Activated naive CD4-positive, alpha-beta T cell treated with anti-CD3 and anti-CD28 coated beads, Interleukin-2, amount 50 U/mL, for 24 hours (primary cell): ENCODE measurements at regions not wholly inside any gene's neighbourhood (a gene's known extent, or its start where the extent isn't known, plus 50 kb on each side); places are given as distances from the start of the nearest gene placed in this dataset.

Source experiments
- H3K27ac Mint-ChIP-seq: one replicate; pipeline ENCODE4 v1.8.0; 2021; ENCODE audit warnings: mild to moderate bottlenecking, mixed read lengths
- H3K27me3 Mint-ChIP-seq: one replicate; pipeline ENCODE4 v1.8.0; 2021; ENCODE audit warnings: mixed read lengths
- H3K36me3 Mint-ChIP-seq: one replicate; pipeline ENCODE4 v1.8.0; 2021; ENCODE audit warnings: mixed read lengths
- H3K4me1 Mint-ChIP-seq: one replicate; pipeline ENCODE4 v1.8.0; 2021; ENCODE audit warnings: mixed read lengths
- H3K4me3 Mint-ChIP-seq: one replicate; pipeline ENCODE4 v1.8.0; 2021; ENCODE audit warnings: mild to moderate bottlenecking, mixed read lengths
- H3K9me3 Mint-ChIP-seq: one replicate; pipeline ENCODE4 v1.8.0; 2021; ENCODE audit warnings: mixed read lengths

DNA sequence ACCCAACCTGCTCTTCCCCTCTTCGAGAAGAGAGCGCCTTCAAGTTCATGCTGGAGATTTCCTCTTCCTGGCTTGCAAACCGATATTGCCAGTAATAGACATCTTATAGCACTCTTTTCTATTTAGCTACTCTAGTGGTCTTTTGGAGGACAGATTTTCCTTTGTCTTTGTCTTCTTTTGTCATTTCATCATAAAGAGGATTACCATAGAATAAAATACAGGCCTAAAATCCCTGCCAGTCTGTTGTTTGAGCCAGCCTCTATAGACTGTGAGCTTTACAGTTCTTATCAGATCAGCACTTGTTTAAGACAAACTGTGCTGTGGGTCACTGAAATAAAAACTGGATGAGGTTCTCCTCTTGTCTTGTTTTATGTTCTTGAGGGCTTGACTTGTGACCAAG lies 802.8 kb downstream of the NR2F1-AS1 start:
- Mint-ChIP-seq H3K27me3 (no peaks in the 10 kb centered on the region), H3K27ac (no peak overlapping the region), H3K9me3 (peaks cover 5% of the 10 kb centered on the region), H3K4me1 (no peaks in the 10 kb centered on the region), H3K4me3 (no peak overlapping the region), H3K36me3 (no peaks in the 10 kb centered on the region)

DNA sequence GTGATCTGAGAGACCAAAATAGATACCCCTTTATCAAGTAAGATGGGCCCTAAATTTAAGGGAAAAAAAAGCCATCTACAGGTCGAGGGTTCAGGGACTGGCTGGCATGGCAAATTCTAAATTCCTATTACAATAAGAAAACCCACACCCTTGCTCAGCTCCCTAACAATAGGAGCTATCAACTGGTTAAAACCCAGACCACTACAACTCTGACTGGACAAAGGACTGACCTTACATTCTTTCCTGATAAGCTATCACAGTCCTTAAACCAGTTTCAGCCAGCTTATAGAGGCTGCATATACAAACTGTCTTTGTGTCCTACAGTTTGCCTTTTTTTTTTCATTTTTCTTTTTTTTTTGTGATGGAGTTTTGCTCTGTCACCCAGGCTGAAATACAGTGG lies 803.6 kb downstream of the NR2F1-AS1 start:
- no peaks in the 10 kb centered on the region for H3K36me3 Mint-ChIP-seq
- no peak overlapping the region for H3K4me3 Mint-ChIP-seq
- no peaks in the 10 kb centered on the region for H3K4me1 Mint-ChIP-seq
- no peak overlapping the region for H3K27ac Mint-ChIP-seq
- peaks cover 5% of the 10 kb centered on the region for H3K9me3 Mint-ChIP-seq
- no peaks in the 10 kb centered on the region for H3K27me3 Mint-ChIP-seq

DNA sequence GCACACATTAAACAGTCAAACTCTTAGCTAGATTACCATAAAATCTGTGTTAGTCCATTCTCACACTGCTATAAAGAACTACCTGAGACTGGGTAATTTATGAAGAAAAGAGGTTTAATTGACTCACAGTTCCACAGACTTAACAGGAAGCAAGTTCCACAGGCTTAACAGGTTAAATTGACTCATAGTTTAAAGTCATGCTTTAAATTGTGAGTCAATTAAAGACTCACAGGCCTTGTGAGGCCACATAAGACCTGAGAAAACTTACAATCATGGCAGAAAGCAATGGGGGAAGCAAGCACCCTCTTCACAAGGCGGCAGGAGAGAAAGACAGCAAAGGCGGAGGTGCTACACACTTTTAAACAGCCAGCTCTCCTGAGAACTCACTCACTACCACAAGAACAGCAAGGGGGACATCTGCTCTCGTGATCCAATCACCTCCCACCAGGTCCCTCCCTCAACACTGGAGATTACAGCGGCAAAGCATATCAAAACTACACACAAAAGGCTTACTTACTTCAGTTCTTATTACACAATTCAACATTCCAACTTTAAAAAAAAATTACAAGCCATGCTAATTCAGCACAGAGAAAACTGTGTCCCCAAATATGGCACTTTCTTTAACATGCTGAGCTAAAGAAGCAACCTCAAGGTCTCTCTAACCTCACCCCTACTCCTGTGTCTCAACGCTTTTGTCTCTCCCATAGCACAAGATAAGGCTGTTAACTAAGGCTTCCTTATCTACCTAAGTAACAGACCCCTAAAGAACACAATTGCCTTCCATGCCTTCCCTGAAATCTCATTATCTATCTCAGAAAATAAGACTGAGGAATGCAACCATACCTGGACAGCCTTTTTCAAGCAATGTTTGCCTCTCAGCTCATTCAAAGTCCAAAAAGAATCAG lies 805.1 kb downstream of the NR2F1-AS1 start:
- H3K9me3 Mint-ChIP-seq = peaks cover 5% of the 10 kb centered on the region
- no peaks in the 10 kb centered on the region for H3K36me3 Mint-ChIP-seq
- no peaks in the 10 kb centered on the region for H3K4me1 Mint-ChIP-seq
- no peaks in the 10 kb centered on the region for H3K27me3 Mint-ChIP-seq
- no peak overlapping the region for H3K4me3 Mint-ChIP-seq
- no peak overlapping the region for H3K27ac Mint-ChIP-seq

GRCh38 chr5:92769978-92770377 lies 811.0 kb downstream of the NR2F1-AS1 start:
- no peaks in the 10 kb centered on the region for H3K4me1 Mint-ChIP-seq
- H3K36me3 Mint-ChIP-seq = no peaks in the 10 kb centered on the region
- no peak overlapping the region for H3K4me3 Mint-ChIP-seq
- no peaks in the 10 kb centered on the region for H3K9me3 Mint-ChIP-seq
- no peak overlapping the region for H3K27ac Mint-ChIP-seq
- H3K27me3 Mint-ChIP-seq = no peaks in the 10 kb centered on the region

GRCh38 chr5:92761585-92761984 lies 819.4 kb downstream of the NR2F1-AS1 start:
- Mint-ChIP-seq H3K36me3 (no peaks in the 10 kb centered on the region), H3K9me3 (no peaks in the 10 kb centered on the region), H3K4me1 (no peaks in the 10 kb centered on the region), H3K27ac (no peak overlapping the region), H3K27me3 (no peaks in the 10 kb centered on the region), H3K4me3 (no peak overlapping the region)

GRCh38 chr5:92760550-92760949 lies 820.5 kb downstream of the NR2F1-AS1 start:
- Mint-ChIP-seq H3K27me3 (no peaks in the 10 kb centered on the region), H3K9me3 (no peaks in the 10 kb centered on the region), H3K4me3 (no peak overlapping the region), H3K4me1 (no peaks in the 10 kb centered on the region), H3K27ac (no peak overlapping the region), H3K36me3 (no peaks in the 10 kb centered on the region)

GRCh38 chr5:92758552-92758951 lies 822.5 kb downstream of the NR2F1-AS1 start:
- Mint-ChIP-seq H3K9me3 (peaks cover 4% of the 10 kb centered on the region), H3K4me3 (no peak overlapping the region), H3K4me1 (no peaks in the 10 kb centered on the region), H3K36me3 (no peaks in the 10 kb centered on the region), H3K27me3 (no peaks in the 10 kb centered on the region), H3K27ac (no peak overlapping the region)

- Mint-ChIP-seq H3K9me3 (peaks cover 2% of the 10 kb centered on the region), H3K27ac (no peak overlapping the region), H3K4me1 (no peaks in the 10 kb centered on the region), H3K4me3 (no peak overlapping the region), H3K36me3 (no peaks in the 10 kb centered on the region), H3K27me3 (no peaks in the 10 kb centered on the region)
Measured at GRCh38 chr5:92749943-92750342, 831.1 kb downstream of the NR2F1-AS1 start.

DNA sequence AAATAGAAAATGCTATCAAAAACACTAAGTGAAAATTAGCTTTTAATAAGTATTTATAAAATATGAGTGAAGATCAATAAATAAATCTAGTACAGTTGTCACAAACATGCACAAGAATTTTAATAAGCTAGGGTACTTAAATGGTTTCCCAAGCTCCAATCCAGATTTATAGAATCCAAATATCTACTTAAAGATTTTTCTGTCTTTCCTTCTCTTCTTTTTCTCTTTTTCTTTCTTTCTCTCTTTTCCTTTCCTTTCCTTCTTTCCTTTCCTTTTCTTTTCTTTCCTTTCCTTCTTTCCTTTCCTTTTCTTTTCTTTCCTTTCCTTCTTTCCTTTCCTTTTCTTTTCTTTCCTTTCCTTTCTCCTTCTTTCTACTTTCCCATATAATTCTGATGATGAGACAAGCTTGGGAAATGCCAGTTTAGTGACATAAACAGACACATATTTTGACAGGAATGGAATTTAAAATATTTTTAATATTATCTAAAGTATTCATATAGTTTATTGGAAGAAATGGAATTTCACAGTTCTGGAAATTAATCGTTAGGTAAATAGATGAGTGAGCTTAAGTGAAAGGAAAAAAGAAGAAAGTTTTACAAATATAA lies 832.8 kb downstream of the NR2F1-AS1 start:
- Mint-ChIP-seq H3K9me3 (no peaks in the 10 kb centered on the region), H3K27ac (no peak overlapping the region), H3K4me1 (no peaks in the 10 kb centered on the region), H3K36me3 (no peaks in the 10 kb centered on the region), H3K4me3 (no peak overlapping the region), H3K27me3 (no peaks in the 10 kb centered on the region)

DNA sequence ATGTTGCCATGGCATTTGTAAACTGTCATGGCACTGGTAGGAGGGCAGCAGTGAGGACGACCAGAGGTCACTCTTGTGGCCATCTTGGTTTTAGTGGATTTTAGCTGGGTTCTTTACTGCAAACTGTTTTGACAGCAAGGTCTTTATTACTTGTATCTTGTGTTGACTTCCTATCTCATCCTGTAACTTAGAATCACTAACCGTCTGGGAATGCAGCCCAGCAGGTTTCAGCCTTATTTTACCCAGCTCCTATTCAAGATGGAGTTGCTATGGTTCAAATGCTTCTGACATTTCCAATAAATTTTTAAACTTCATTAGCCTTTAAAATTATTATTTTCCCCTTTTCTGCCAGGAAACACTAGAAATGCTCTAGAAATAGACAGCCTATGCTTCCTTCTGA lies 839.1 kb downstream of the NR2F1-AS1 start:
- Mint-ChIP-seq H3K27ac (no peak overlapping the region), H3K9me3 (peaks cover 4% of the 10 kb centered on the region), H3K27me3 (no peaks in the 10 kb centered on the region), H3K4me3 (no peak overlapping the region), H3K4me1 (no peaks in the 10 kb centered on the region), H3K36me3 (no peaks in the 10 kb centered on the region)

- H3K9me3 Mint-ChIP-seq = peaks cover 4% of the 10 kb centered on the region
- no peaks in the 10 kb centered on the region for H3K36me3 Mint-ChIP-seq
- H3K4me1 Mint-ChIP-seq = no peaks in the 10 kb centered on the region
- H3K27me3 Mint-ChIP-seq = no peaks in the 10 kb centered on the region
- no peak overlapping the region for H3K4me3 Mint-ChIP-seq
- no peak overlapping the region for H3K27ac Mint-ChIP-seq
Measured at GRCh38 chr5:92734211-92734940, 846.6 kb downstream of the NR2F1-AS1 start.

DNA sequence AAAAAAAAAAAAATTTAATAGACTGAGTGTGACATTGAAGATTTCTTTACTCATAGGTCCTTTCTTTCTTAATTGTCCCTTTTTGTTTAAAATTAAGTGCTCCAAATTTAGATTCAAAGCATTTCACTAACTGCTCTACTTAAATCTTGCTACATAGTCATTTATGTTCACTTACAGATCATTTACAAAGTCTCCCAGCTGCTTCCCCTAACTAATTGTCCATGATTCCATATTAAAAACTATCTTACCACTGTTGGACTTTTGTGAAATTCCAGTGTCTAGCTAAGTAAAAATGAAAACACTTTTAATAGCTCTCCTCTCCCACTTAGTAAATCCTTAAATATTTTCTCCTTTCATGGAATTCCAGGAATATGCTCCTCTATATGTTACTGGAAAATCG lies 850.5 kb downstream of the NR2F1-AS1 start:
- Mint-ChIP-seq H3K4me3 (no peak overlapping the region), H3K9me3 (no peaks in the 10 kb centered on the region), H3K36me3 (no peaks in the 10 kb centered on the region), H3K27ac (no peak overlapping the region), H3K4me1 (no peaks in the 10 kb centered on the region), H3K27me3 (no peaks in the 10 kb centered on the region)

DNA sequence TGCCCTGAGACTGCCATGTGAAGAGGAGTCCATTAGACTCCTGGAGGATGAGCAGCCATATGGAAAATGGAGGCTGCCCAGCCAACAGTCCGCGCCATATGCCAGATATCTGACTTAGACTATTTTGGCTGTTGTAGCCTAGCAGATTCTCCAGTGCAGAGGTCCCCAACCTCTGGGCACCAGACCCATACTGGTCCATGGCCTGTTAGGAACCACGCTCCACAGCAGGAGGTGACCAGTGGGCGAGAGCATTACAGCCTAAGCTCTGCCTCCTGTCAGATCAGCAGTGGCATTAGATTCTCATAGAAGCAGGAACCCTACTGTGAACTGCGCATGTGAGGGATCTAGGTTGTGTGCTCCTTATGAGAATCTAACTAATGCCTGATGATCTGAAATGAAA lies 851.9 kb downstream of the NR2F1-AS1 start:
- Mint-ChIP-seq H3K4me3 (no peak overlapping the region), H3K9me3 (peaks cover 6% of the 10 kb centered on the region), H3K27me3 (no peaks in the 10 kb centered on the region), H3K27ac (no peak overlapping the region), H3K36me3 (no peaks in the 10 kb centered on the region), H3K4me1 (no peaks in the 10 kb centered on the region)

GRCh38 chr5:92715946-92716520 lies 865.0 kb downstream of the NR2F1-AS1 start:
- Mint-ChIP-seq H3K4me3 (no peak overlapping the region), H3K4me1 (no peaks in the 10 kb centered on the region), H3K36me3 (no peaks in the 10 kb centered on the region), H3K27me3 (no peaks in the 10 kb centered on the region), H3K27ac (no peak overlapping the region), H3K9me3 (no peaks in the 10 kb centered on the region)

- no peak overlapping the region for H3K4me3 Mint-ChIP-seq
- H3K4me1 Mint-ChIP-seq = no peaks in the 10 kb centered on the region
- no peak overlapping the region for H3K27ac Mint-ChIP-seq
- no peaks in the 10 kb centered on the region for H3K36me3 Mint-ChIP-seq
- no peaks in the 10 kb centered on the region for H3K27me3 Mint-ChIP-seq
- H3K9me3 Mint-ChIP-seq = peaks cover 1% of the 10 kb centered on the region
Measured at GRCh38 chr5:92713826-92714225, 867.2 kb downstream of the NR2F1-AS1 start.

DNA sequence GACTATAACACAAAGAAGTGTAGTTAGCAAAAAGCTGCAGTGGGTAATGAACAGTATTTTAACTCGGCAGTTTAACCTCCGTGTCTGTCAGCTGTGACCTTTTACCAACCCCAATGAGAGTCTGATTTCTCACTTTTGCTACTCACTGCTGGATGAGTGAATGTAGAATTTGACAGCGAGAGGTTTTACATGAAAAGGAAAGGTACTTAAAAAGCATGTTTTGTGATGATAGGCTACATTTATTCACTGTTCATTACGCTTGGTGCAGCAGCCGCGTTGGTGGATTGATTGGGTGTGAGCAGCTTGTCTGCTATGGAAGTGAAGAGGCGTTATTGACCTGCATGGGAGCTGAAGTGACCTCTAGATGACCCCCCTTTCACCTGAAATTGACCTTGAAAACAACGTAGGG lies 867.7 kb downstream of the NR2F1-AS1 start:
- Mint-ChIP-seq H3K27ac (no peak overlapping the region), H3K36me3 (no peaks in the 10 kb centered on the region), H3K4me1 (no peaks in the 10 kb centered on the region), H3K9me3 (peaks cover 5% of the 10 kb centered on the region), H3K4me3 (no peak overlapping the region), H3K27me3 (no peaks in the 10 kb centered on the region)
